ENCODE measurements at regions not wholly inside any gene's neighbourhood (a gene's known extent, or its start where the extent isn't known, plus 50 kb on each side); places are given as distances from the start of the nearest gene placed in this dataset.
"Not testable (repeated sequence)": the region's sequence is repeated elsewhere in the genome, so short reads cannot be mapped to it uniquely, and the experiment has no call there.

GRCh38 chr12:131511803-131512561 lies 198.9 kb upstream of the SFSWAP start:
- no peak overlapping the region for H2AFZ ChIP-seq
- no peaks in the 10 kb centered on the region for H3K36me3 ChIP-seq (ENCODE audit: control insufficient read depth, insufficient read depth, low read length)
- no peak overlapping the region for H3K9ac ChIP-seq
- H3K4me2 ChIP-seq (ENCODE audit: low read length) = no peak overlapping the region
- H3K79me2 ChIP-seq = no peaks in the 10 kb centered on the region
- no peak overlapping the region for H3K4me3 ChIP-seq (ENCODE audit: low read depth, low read length)
- no peaks in the 10 kb centered on the region for H3K4me1 ChIP-seq
- H3K27me3 ChIP-seq (ENCODE audit: control insufficient read depth, insufficient read depth, low read length) = no peaks in the 10 kb centered on the region
- H3K27ac ChIP-seq = no peak overlapping the region
- TF ChIP-seq, protein P1, sequence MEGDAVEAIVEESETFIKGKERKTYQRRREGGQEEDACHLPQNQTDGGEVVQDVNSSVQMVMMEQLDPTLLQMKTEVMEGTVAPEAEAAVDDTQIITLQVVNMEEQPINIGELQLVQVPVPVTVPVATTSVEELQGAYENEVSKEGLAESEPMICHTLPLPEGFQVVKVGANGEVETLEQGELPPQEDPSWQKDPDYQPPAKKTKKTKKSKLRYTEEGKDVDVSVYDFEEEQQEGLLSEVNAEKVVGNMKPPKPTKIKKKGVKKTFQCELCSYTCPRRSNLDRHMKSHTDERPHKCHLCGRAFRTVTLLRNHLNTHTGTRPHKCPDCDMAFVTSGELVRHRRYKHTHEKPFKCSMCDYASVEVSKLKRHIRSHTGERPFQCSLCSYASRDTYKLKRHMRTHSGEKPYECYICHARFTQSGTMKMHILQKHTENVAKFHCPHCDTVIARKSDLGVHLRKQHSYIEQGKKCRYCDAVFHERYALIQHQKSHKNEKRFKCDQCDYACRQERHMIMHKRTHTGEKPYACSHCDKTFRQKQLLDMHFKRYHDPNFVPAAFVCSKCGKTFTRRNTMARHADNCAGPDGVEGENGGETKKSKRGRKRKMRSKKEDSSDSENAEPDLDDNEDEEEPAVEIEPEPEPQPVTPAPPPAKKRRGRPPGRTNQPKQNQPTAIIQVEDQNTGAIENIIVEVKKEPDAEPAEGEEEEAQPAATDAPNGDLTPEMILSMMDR (IDR thresholded peaks at IDR 0.05) = no peak
- H3K9me3 ChIP-seq (ENCODE audit: control insufficient read depth, low read length) = no peaks in the 10 kb centered on the region

- Histone ChIP-seq H3K4me1 (no peaks in the 10 kb centered on the region), H3K36me3 (ENCODE audit: control insufficient read depth, insufficient read depth, low read length) (no peaks in the 10 kb centered on the region)
These were observed 197.3 kb upstream of the SFSWAP start for GRCh38 chr12:131513606-131514005.

GRCh38 chr12:131520553-131520952 lies 190.3 kb upstream of the SFSWAP start:
- H3K9me3 ChIP-seq (ENCODE audit: control insufficient read depth, low read length); H3K36me3 ChIP-seq (ENCODE audit: control insufficient read depth, insufficient read depth, low read length); H3K27me3 ChIP-seq (ENCODE audit: control insufficient read depth, insufficient read depth, low read length); H3K9ac ChIP-seq; H3K79me2 ChIP-seq; H3K27ac ChIP-seq; H3K4me1 ChIP-seq; H2AFZ ChIP-seq; H3K4me2 ChIP-seq (ENCODE audit: low read length); H3K4me3 ChIP-seq (ENCODE audit: low read depth, low read length): not testable (repeated sequence)

More at GRCh38 chr12:131513606-131514005, 197.3 kb upstream of the SFSWAP start:
- TF ChIP-seq, protein P1 (IDR thresholded peaks at IDR 0.05) = no peak
- Histone ChIP-seq H2AFZ (no peak overlapping the region), H3K9ac (no peak overlapping the region), H3K9me3 (ENCODE audit: control insufficient read depth, low read length) (no peaks in the 10 kb centered on the region), H3K27me3 (ENCODE audit: control insufficient read depth, insufficient read depth, low read length) (no peaks in the 10 kb centered on the region), H3K27ac (no peak overlapping the region), H3K4me3 (ENCODE audit: low read depth, low read length) (no peak overlapping the region), H3K79me2 (no peaks in the 10 kb centered on the region), H3K4me2 (ENCODE audit: low read length) (no peak overlapping the region)

DNA sequence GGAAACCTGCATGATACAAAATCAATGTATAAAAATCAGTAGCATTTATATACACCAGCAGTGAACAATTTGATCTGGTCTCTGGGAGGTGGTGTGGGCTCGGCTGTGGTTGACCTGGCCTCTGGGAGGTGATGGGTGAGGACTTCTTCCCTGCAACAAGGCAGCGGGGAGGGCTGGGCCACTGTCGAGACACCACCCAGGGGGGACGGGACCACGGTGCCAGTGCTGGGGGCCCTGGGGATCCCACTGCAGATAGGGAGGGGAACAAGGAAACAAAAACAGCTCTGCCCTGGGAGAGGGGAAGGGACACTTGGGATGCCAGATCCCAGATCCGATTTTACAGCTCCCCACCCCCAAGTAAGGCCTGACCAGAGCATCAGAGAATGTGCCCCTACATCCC lies 189.6 kb upstream of the SFSWAP start:
- Histone ChIP-seq H3K4me3 (ENCODE audit: low read depth, low read length) (no peak overlapping the region), H3K36me3 (ENCODE audit: control insufficient read depth, insufficient read depth, low read length) (no peaks in the 10 kb centered on the region), H3K9me3 (ENCODE audit: control insufficient read depth, low read length) (no peaks in the 10 kb centered on the region), H2AFZ (no peak overlapping the region), H3K27ac (no peak overlapping the region), H3K79me2 (no peaks in the 10 kb centered on the region), H3K4me1 (no peaks in the 10 kb centered on the region), H3K27me3 (ENCODE audit: control insufficient read depth, insufficient read depth, low read length) (no peaks in the 10 kb centered on the region), H3K9ac (no peak overlapping the region), H3K4me2 (ENCODE audit: low read length) (no peak overlapping the region)
- TF ChIP-seq, protein P1 (IDR thresholded peaks at IDR 0.05) = no peak

DNA sequence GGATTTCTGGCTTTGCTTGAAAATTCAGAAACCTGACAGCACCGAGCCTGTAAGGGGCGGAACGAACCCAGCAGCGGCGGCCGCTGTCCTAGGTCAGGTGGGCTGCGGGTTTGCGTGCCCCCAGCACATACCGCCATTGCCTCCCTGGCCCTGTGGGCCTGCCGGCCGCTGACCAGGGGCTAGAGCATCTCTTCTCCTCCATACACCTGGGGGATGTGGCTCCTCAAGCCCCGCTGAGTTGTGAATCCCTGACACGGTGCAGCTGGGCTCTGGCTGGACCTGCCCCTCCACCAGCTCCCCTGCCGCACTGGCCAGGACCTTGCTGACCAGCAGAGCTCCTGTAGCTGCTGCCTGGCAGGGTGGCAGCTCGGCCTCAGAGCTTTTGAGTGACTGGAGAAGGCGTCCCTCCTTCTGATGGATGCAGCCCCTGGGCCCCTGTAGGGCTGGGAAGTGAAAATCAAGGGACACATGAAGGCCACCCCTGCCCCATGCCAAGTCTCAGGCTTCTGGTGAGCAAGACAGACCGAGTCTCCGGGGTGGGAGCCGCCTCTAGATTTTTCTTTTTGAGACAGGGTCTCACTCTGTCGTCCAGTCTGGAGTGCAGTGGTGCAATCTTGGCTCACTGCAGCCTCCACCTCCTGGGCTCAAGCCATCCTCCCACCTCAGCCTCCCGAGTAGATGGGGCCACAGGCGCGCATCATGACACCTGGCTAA lies 184.9 kb upstream of the SFSWAP start:
- TF ChIP-seq, protein P1 (IDR thresholded peaks at IDR 0.05) = no peak
- H3K4me3 ChIP-seq (ENCODE audit: low read depth, low read length) = no peak overlapping the region
- H2AFZ ChIP-seq = no peak overlapping the region
- no peak overlapping the region for H3K4me2 ChIP-seq (ENCODE audit: low read length)
- H3K9me3 ChIP-seq (ENCODE audit: control insufficient read depth, low read length) = no peaks in the 10 kb centered on the region
- H3K9ac ChIP-seq = no peak overlapping the region
- no peaks in the 10 kb centered on the region for H3K36me3 ChIP-seq (ENCODE audit: control insufficient read depth, insufficient read depth, low read length)
- no peaks in the 10 kb centered on the region for H3K79me2 ChIP-seq
- no peaks in the 10 kb centered on the region for H3K27me3 ChIP-seq (ENCODE audit: control insufficient read depth, insufficient read depth, low read length)
- H3K4me1 ChIP-seq = no peaks in the 10 kb centered on the region
- no peak overlapping the region for H3K27ac ChIP-seq

Data from parathyroid adenoma (tissue), 2 donors.